ENCODE measurements at regions not wholly inside any gene's neighbourhood (a gene's known extent, or its start where the extent isn't known, plus 50 kb on each side); places are given as distances from the start of the nearest gene placed in this dataset.
"Not testable (repeated sequence)": the region's sequence is repeated elsewhere in the genome, so short reads cannot be mapped to it uniquely, and the experiment has no call there.

DNA sequence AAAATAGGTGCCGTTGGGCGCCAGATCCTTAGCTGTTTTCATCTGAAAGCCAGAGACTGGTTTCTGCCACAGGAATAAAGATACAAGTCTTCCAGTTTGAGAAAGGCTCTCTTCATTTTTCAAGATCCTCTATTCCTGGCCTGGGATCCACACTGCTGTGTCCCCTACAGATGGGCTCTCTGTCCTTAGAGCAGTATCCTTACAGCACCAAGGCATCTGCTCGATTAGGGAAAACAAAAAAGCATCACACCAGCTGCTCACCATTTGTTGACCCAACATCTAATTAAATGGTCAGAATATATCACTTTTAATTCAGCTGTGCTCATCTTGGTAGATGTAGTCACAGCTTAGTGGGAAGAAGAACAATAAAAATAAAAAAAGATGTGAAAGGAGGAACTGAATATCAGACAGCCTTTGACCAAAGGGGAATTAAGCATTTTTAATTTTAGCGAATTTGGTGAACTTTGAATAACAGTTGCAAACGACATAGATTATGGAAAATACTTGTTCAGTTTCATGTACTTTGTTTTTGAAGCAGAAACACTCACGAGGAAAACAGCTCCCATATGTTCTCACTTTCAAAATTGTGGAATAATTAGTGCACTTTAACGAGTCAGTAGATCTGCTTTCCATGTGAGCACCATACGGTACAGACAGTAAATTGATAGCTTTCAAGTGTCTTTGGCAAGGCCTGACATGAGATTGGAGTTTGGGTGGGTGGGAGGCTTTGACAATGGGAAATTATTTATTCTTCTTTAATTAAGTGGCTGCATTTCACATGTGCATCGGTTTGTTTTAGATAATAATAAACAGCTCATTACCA, 148.4 kb upstream of the CLNK start:
- Histone ChIP-seq H3K27ac (no peak overlapping the region), H3K4me1 (no peaks in the 10 kb centered on the region), H3K36me3 (no peaks in the 10 kb centered on the region), H3K27me3 (no peaks in the 10 kb centered on the region), H3K4me3 (no peak overlapping the region), H3K9me3 (no peaks in the 10 kb centered on the region)
- TF ChIP-seq POLR2A (IDR thresholded peaks at IDR 0.05) = no peak
- TF ChIP-seq CTCF (IDR thresholded peaks at IDR 0.05) = no peak
- DNase-seq = no peak

GRCh38 chr4:10831727-10832408, 147.3 kb upstream of the CLNK start:
- no peak overlapping the region for H3K4me3 ChIP-seq
- H3K36me3 ChIP-seq = no peaks in the 10 kb centered on the region
- H3K9me3 ChIP-seq = no peaks in the 10 kb centered on the region
- no peak overlapping the region for H3K27ac ChIP-seq
- no peak for TF ChIP-seq CTCF (IDR thresholded peaks at IDR 0.05)
- TF ChIP-seq POLR2A (IDR thresholded peaks at IDR 0.05) = no peak
- DNase-seq = no peak
- H3K4me1 ChIP-seq = no peaks in the 10 kb centered on the region
- no peaks in the 10 kb centered on the region for H3K27me3 ChIP-seq

DNA sequence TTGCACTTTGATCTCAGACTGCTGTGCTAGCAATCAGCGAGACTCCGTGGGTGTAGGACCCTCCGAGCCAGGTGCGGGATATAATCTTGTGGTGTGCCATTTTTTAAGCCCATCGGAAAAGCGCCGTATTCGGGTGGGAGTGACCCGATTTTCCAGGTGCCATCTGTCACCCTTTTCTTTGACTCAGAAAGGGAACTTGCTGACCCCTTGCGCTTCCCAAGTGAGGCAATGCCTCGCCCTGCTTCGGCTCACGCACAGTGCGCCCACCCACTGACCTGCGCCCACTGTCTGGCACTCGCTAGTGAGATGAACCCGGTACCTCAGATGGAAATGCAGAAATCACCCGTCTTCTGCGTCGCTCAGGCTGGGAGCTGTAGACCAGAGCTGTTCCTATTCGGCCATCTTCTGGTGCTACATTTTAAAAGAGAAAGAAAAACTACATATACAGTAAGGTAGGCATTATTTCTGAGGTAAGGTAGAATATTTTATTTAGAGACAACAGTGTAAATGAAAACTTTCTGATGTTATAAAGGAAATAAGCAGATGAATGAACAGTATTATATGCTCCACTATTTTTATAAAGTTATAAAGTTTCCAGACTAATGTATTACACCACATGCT, 144.5 kb upstream of the CLNK start:
- DNase-seq, H3K27me3 ChIP-seq, H3K4me1 ChIP-seq, H3K36me3 ChIP-seq, H3K27ac ChIP-seq, H3K9me3 ChIP-seq, H3K4me3 ChIP-seq: not testable (repeated sequence)

GRCh38 chr4:10821826-10822225, 137.3 kb upstream of the CLNK start:
- DNase-seq = no peak
- Histone ChIP-seq H3K36me3 (no peaks in the 10 kb centered on the region), H3K4me3 (no peak overlapping the region), H3K27ac (no peak overlapping the region), H3K9me3 (no peaks in the 10 kb centered on the region), H3K4me1 (no peaks in the 10 kb centered on the region), H3K27me3 (no peaks in the 10 kb centered on the region)
- no peak for TF ChIP-seq CTCF (IDR thresholded peaks at IDR 0.05)
- no peak for TF ChIP-seq POLR2A (IDR thresholded peaks at IDR 0.05)

- no peaks in the 10 kb centered on the region for H3K27me3 ChIP-seq
- no peaks in the 10 kb centered on the region for H3K9me3 ChIP-seq
- H3K4me3 ChIP-seq = no peak overlapping the region
- DNase-seq = no peak
- TF ChIP-seq CTCF (IDR thresholded peaks at IDR 0.05) = no peak
- TF ChIP-seq POLR2A (IDR thresholded peaks at IDR 0.05) = no peak
- H3K36me3 ChIP-seq = no peaks in the 10 kb centered on the region
- H3K27ac ChIP-seq = no peak overlapping the region
- no peaks in the 10 kb centered on the region for H3K4me1 ChIP-seq
Measured at GRCh38 chr4:10816571-10816970, 132.0 kb upstream of the CLNK start.

DNA sequence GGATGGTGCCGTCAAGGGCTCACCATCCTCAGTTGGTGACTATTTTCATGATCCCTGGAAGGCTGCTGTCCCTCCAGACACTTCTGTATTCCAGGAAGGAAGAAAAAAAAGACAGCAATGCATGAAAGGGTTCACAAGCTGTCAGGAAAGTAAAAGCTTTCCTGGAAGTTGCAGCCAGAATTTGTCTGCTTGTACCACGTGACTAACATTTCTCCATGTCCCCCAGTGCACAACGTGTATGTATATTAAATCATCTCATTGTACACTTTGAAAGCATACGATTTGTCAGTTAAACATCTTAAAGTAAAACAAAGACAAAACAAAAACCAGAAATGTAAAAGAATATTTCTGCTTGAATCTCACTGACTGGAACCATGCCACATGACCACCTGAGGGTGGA, 127.4 kb upstream of the CLNK start:
- no peak for TF ChIP-seq POLR2A (IDR thresholded peaks at IDR 0.05)
- no peak for TF ChIP-seq CTCF (IDR thresholded peaks at IDR 0.05)
- Histone ChIP-seq H3K27me3 (no peaks in the 10 kb centered on the region), H3K4me3 (no peak overlapping the region)

More for the DNA sequence above, 127.4 kb upstream of the CLNK start:
- DNase-seq = no peak
- no peak overlapping the region for H3K27ac ChIP-seq
- no peaks in the 10 kb centered on the region for H3K9me3 ChIP-seq
- no peaks in the 10 kb centered on the region for H3K4me1 ChIP-seq
- H3K36me3 ChIP-seq = no peaks in the 10 kb centered on the region
